ENCODE measurements at regions not wholly inside any gene's neighbourhood (a gene's known extent, or its start where the extent isn't known, plus 50 kb on each side); places are given as distances from the start of the nearest gene placed in this dataset.

- Histone ChIP-seq H3K79me2 (no peaks in the 10 kb centered on the region), H3K36me3 (replicated peaks; ENCODE audit: insufficient read depth, low read depth) (no peaks in the 10 kb centered on the region), H3K9me3 (ENCODE audit: low read depth) (no peaks in the 10 kb centered on the region), H3K27ac (no peak overlapping the region), H2AFZ (no peak overlapping the region), H4K20me1 (ENCODE audit: insufficient read depth, poor library complexity, severe bottlenecking) (no peaks in the 10 kb centered on the region), H3K9me2 (replicated peaks; ENCODE audit: insufficient read depth) (no peaks in the 10 kb centered on the region), H3K4me1 (ENCODE audit: insufficient read depth) (peaks cover 10% of the 10 kb centered on the region), H3K4me2 (no peak overlapping the region), H3K4me3 (no peak overlapping the region), H3K27me3 (no peaks in the 10 kb centered on the region)
- WGBS (ENCODE audit: low lambda C conversion rate, missing lambda C conversion rate) = 88% methylated on average over 6 of the region's 6 CpGs
- DNase-seq (ENCODE audit: low spot score) = no peak
- no peak for TF ChIP-seq EZH2phosphoT487 (IDR thresholded peaks at IDR 0.05; ENCODE audit: low read depth, severe bottlenecking, unreplicated experiment)
- TF ChIP-seq, protein P1, sequence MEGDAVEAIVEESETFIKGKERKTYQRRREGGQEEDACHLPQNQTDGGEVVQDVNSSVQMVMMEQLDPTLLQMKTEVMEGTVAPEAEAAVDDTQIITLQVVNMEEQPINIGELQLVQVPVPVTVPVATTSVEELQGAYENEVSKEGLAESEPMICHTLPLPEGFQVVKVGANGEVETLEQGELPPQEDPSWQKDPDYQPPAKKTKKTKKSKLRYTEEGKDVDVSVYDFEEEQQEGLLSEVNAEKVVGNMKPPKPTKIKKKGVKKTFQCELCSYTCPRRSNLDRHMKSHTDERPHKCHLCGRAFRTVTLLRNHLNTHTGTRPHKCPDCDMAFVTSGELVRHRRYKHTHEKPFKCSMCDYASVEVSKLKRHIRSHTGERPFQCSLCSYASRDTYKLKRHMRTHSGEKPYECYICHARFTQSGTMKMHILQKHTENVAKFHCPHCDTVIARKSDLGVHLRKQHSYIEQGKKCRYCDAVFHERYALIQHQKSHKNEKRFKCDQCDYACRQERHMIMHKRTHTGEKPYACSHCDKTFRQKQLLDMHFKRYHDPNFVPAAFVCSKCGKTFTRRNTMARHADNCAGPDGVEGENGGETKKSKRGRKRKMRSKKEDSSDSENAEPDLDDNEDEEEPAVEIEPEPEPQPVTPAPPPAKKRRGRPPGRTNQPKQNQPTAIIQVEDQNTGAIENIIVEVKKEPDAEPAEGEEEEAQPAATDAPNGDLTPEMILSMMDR (IDR thresholded peaks at IDR 0.05; ENCODE audit: poor library complexity) = no peak
- no peak for TF ChIP-seq EZH2 (IDR thresholded peaks at IDR 0.05; ENCODE audit: borderline replicate concordance)
These were observed 103.4 kb downstream of the ETAA1 start for GRCh38 chr2:67500541-67500940.

- Histone ChIP-seq H4K20me1 (ENCODE audit: insufficient read depth, poor library complexity, severe bottlenecking) (no peaks in the 10 kb centered on the region), H2AFZ (no peak overlapping the region), H3K79me2 (no peaks in the 10 kb centered on the region), H3K36me3 (replicated peaks; ENCODE audit: insufficient read depth, low read depth) (no peaks in the 10 kb centered on the region), H3K4me3 (no peak overlapping the region), H3K27ac (peak overlapping the region; percentile 11), H3K9me3 (ENCODE audit: low read depth) (no peaks in the 10 kb centered on the region), H3K27me3 (no peaks in the 10 kb centered on the region), H3K4me1 (ENCODE audit: insufficient read depth) (peaks cover 10% of the 10 kb centered on the region), H3K9me2 (replicated peaks; ENCODE audit: insufficient read depth) (no peaks in the 10 kb centered on the region), H3K4me2 (peak overlapping the region; percentile 43)
- TF ChIP-seq, protein P1 (IDR thresholded peaks at IDR 0.05; ENCODE audit: poor library complexity) = no peak
- TF ChIP-seq EZH2 (IDR thresholded peaks at IDR 0.05; ENCODE audit: borderline replicate concordance) (no peak), EZH2phosphoT487 (IDR thresholded peaks at IDR 0.05; ENCODE audit: low read depth, severe bottlenecking, unreplicated experiment) (no peak)
- WGBS (ENCODE audit: low lambda C conversion rate, missing lambda C conversion rate) = 49% methylated on average over 6 of the region's 6 CpGs
- DNase-seq (ENCODE audit: low spot score) = no peak
These were observed 105.4 kb downstream of the ETAA1 start for GRCh38 chr2:67502346-67503065.

GRCh38 chr2:67503066-67503795 is 106.1 kb downstream of the ETAA1 start:
- WGBS (ENCODE audit: low lambda C conversion rate, missing lambda C conversion rate) = 87% methylated on average over 4 of the region's 4 CpGs
- Histone ChIP-seq H3K4me1 (ENCODE audit: insufficient read depth) (peaks cover 10% of the 10 kb centered on the region), H3K27ac (no peak overlapping the region), H3K9me3 (ENCODE audit: low read depth) (no peaks in the 10 kb centered on the region), H3K9me2 (replicated peaks; ENCODE audit: insufficient read depth) (no peaks in the 10 kb centered on the region), H3K4me3 (no peak overlapping the region), H3K27me3 (no peaks in the 10 kb centered on the region), H3K36me3 (replicated peaks; ENCODE audit: insufficient read depth, low read depth) (no peaks in the 10 kb centered on the region), H3K4me2 (no peak overlapping the region), H4K20me1 (ENCODE audit: insufficient read depth, poor library complexity, severe bottlenecking) (no peaks in the 10 kb centered on the region), H3K79me2 (no peaks in the 10 kb centered on the region), H2AFZ (no peak overlapping the region)
- DNase-seq (ENCODE audit: low spot score) = no peak
- TF ChIP-seq EZH2 (IDR thresholded peaks at IDR 0.05; ENCODE audit: borderline replicate concordance) (no peak), EZH2phosphoT487 (IDR thresholded peaks at IDR 0.05; ENCODE audit: low read depth, severe bottlenecking, unreplicated experiment) (no peak)
- TF ChIP-seq, protein P1 (IDR thresholded peaks at IDR 0.05; ENCODE audit: poor library complexity) = no peak

Measured in hepatocyte (in vitro differentiated cells).